Right renal pelvis (tissue), 4 donors: ENCODE measurements at regions not wholly inside any gene's neighbourhood (a gene's known extent, or its start where the extent isn't known, plus 50 kb on each side); places are given as distances from the start of the nearest gene placed in this dataset.

Experiments used
- DNase-seq, 4 donors: peaks; one replicate each; pipeline ENCODE4 v3.0.0-alpha.2; 2013; ENCODE audit warnings: low read depth in 4 of 4, low spot score in 3 of 4, missing footprints in 1 of 4

- no peak for DNase-seq
These were observed 113.0 kb downstream of the DTHD1 start for GRCh38 chr4:36394352-36394903.

GRCh38 chr4:36399762-36400353, 118.4 kb downstream of the DTHD1 start:
- peak in 1 of 4 donors; percentile 1 for DNase-seq

- no peak for DNase-seq
These were observed 120.8 kb downstream of the DTHD1 start for GRCh38 chr4:36402008-36402758.

- no peak for DNase-seq
These were observed 129.9 kb downstream of the DTHD1 start for GRCh38 chr4:36411338-36411737.

GRCh38 chr4:36414248-36414647, 132.8 kb downstream of the DTHD1 start:
- DNase-seq, result no peak

GRCh38 chr4:36417146-36417545, 135.7 kb downstream of the DTHD1 start:
- no peak for DNase-seq

GRCh38 chr4:36420111-36420679, 138.8 kb downstream of the DTHD1 start:
- no peak for DNase-seq

- DNase-seq, result no peak
These were observed 141.2 kb downstream of the DTHD1 start for GRCh38 chr4:36422607-36423006.

GRCh38 chr4:36426741-36427140, 145.3 kb downstream of the DTHD1 start:
- DNase-seq, result no peak

- DNase-seq, result no peak
These were observed 146.3 kb downstream of the DTHD1 start for GRCh38 chr4:36427696-36428095.

- no peak for DNase-seq
These were observed 151.2 kb downstream of the DTHD1 start for GRCh38 chr4:36432586-36432985.

- no peak for DNase-seq
These were observed 158.1 kb downstream of the DTHD1 start for GRCh38 chr4:36439556-36439955.

- DNase-seq, result no peak
These were observed 164.1 kb downstream of the DTHD1 start for GRCh38 chr4:36445480-36445879.

GRCh38 chr4:36446275-36446674, 164.9 kb downstream of the DTHD1 start:
- DNase-seq, result no peak

GRCh38 chr4:36461344-36461743, 179.9 kb downstream of the DTHD1 start:
- DNase-seq, result no peak

GRCh38 chr4:36467670-36468069, 186.3 kb downstream of the DTHD1 start:
- no peak for DNase-seq

GRCh38 chr4:36471903-36472302, 190.5 kb downstream of the DTHD1 start:
- DNase-seq, result no peak

- DNase-seq, result no peak
These were observed 194.7 kb downstream of the DTHD1 start for GRCh38 chr4:36476135-36476534.

- no peak for DNase-seq
These were observed 196.4 kb downstream of the DTHD1 start for GRCh38 chr4:36477861-36478260.

GRCh38 chr4:36485885-36486284, 204.5 kb downstream of the DTHD1 start:
- DNase-seq, result no peak

- DNase-seq, result no peak
These were observed 208.4 kb downstream of the DTHD1 start for GRCh38 chr4:36489798-36490197.

- DNase-seq, result no peak
These were observed 210.6 kb downstream of the DTHD1 start for GRCh38 chr4:36492041-36492440.
